Loucy (cell line): ENCODE measurements at regions not wholly inside any gene's neighbourhood (a gene's known extent, or its start where the extent isn't known, plus 50 kb on each side); places are given as distances from the start of the nearest gene placed in this dataset.

Experiments used
- H2AFZ ChIP-seq: fragments of 200-600 bp; sonication (generic); 2 replicates; pipeline ENCODE4 v1.6.0; 2016; ENCODE audit warnings: antibody characterized with exemption, mild to moderate bottlenecking, low read length, moderate library complexity
- H3F3A ChIP-seq: fragments of 200-600 bp; 2 replicates; pipeline ENCODE4 v1.6.0; 2016; ENCODE audit warnings: antibody characterized with exemption, low read depth, mild to moderate bottlenecking
- H3K27me3 ChIP-seq: fragments of 200-600 bp; sonication (generic); 2 replicates; pipeline ENCODE4 v1.6.1; 2014; ENCODE audit warnings: low read length, mild to moderate bottlenecking; ENCODE audit not compliant: insufficient read depth, poor library complexity, severe bottlenecking
- H3K36me3 ChIP-seq: fragments of 200-600 bp; sonication (generic); 2 replicates; pipeline ENCODE4 v1.6.1; 2016; ENCODE audit warnings: low read length; ENCODE audit not compliant: insufficient read depth
- H3K4me1 ChIP-seq: fragments of 200-600 bp; sonication (generic); 2 replicates; pipeline ENCODE4 v1.5.1; 2014; ENCODE audit warnings: low read length, mild to moderate bottlenecking; ENCODE audit not compliant: insufficient read depth, poor library complexity, severe bottlenecking
- H3K4me2 ChIP-seq: fragments of 200-600 bp; sonication (generic); 2 replicates; pipeline ENCODE4 v1.6.0; 2014; ENCODE audit warnings: antibody characterized with exemption, low read length, low read depth, mild to moderate bottlenecking; ENCODE audit not compliant: poor library complexity, severe bottlenecking
- H3K4me3 ChIP-seq: fragments of 200-600 bp; sonication (generic); 2 replicates; pipeline ENCODE4 v1.5.1; 2014; ENCODE audit warnings: low read length, mild to moderate bottlenecking, mixed read lengths; ENCODE audit not compliant: poor library complexity, severe bottlenecking
- H3K79me2 ChIP-seq: fragments of 200-600 bp; sonication (generic); 2 replicates; pipeline ENCODE4 v1.6.1; 2014; ENCODE audit warnings: low read length; ENCODE audit not compliant: insufficient read depth
- H3K9ac ChIP-seq: fragments of 200-600 bp; sonication (generic); 2 replicates; pipeline ENCODE4 v1.6.0; 2014; ENCODE audit warnings: mild to moderate bottlenecking, low read depth, low read length, moderate library complexity; ENCODE audit not compliant: poor library complexity, severe bottlenecking
- H3K9me2 ChIP-seq: fragments of 200-600 bp; sonication (generic); replicated peaks from 2 replicates; pipeline ENCODE4 v1.6.1; 2016; ENCODE audit warnings: low read depth, low read length, mixed read lengths
- H3K9me3 ChIP-seq: fragments of 200-600 bp; sonication (generic); 2 replicates; pipeline ENCODE4 v1.6.1; 2014; ENCODE audit warnings: mild to moderate bottlenecking, antibody characterized with exemption, low read length, low read depth; ENCODE audit not compliant: insufficient read depth
- H4K20me1 ChIP-seq: fragments of 200-600 bp; sonication (generic); 2 replicates; pipeline ENCODE4 v1.6.0; 2014; ENCODE audit warnings: antibody characterized with exemption, low read length, mild to moderate bottlenecking; ENCODE audit not compliant: insufficient read depth, poor library complexity, severe bottlenecking
- CTCF ChIP-seq: fragments of 200-600 bp; sonication (generic); conservative IDR thresholded peaks from 2 replicates; pipeline ENCODE4 v1.5.1; 2014; ENCODE audit warnings: mild to moderate bottlenecking, antibody characterized with exemption, low read length
- EZH2phosphoT487 ChIP-seq: fragments of 200-600 bp; IDR thresholded peaks from 2 replicates; pipeline ENCODE4 v1.6.1; 2018; ENCODE audit warnings: antibody characterized with exemption, mild to moderate bottlenecking, moderate library complexity, borderline replicate concordance

- Histone ChIP-seq H4K20me1 (no peaks in the 10 kb centered on the region), H2AFZ (no peak overlapping the region), H3K9me3 (peaks cover 15% of the 10 kb centered on the region), H3K4me3 (no peak overlapping the region), H3K27me3 (no peaks in the 10 kb centered on the region), H3K4me1 (peaks cover 22% of the 10 kb centered on the region), H3K9me2 (no peaks in the 10 kb centered on the region), H3K79me2 (no peaks in the 10 kb centered on the region), H3K4me2 (no peak overlapping the region), H3K36me3 (no peaks in the 10 kb centered on the region), H3K9ac (no peak overlapping the region), H3F3A (peaks cover 3% of the 10 kb centered on the region; the same call in 1 of the 2 replicates)
- no peak for TF ChIP-seq EZH2phosphoT487
Measured at GRCh38 chr6:119633461-119633860, 283.9 kb upstream of the MAN1A1 start.

GRCh38 chr6:119630561-119631192 is 281.1 kb upstream of the MAN1A1 start:
- H3K79me2 ChIP-seq: no peaks in the 10 kb centered on the region

GRCh38 chr6:119628691-119629594 is 279.4 kb upstream of the MAN1A1 start:
- peaks cover 4% of the 10 kb centered on the region; the same call in 1 of the 2 replicates for H3K9me3 ChIP-seq
- no peaks in the 10 kb centered on the region for H3F3A ChIP-seq
- H3K4me3 ChIP-seq: no peak overlapping the region
- no peak overlapping the region for H3K4me2 ChIP-seq
- H3K9ac ChIP-seq: no peak overlapping the region
- H3K79me2 ChIP-seq: no peaks in the 10 kb centered on the region
- no peaks in the 10 kb centered on the region for H3K27me3 ChIP-seq
- no peaks in the 10 kb centered on the region for H3K9me2 ChIP-seq
- 0 out of 2 replicates have a peak, but pooled peaks have one; percentile 17 for TF ChIP-seq CTCF
- TF ChIP-seq EZH2phosphoT487: no peak
- H2AFZ ChIP-seq: no peak overlapping the region
- H3K36me3 ChIP-seq: no peaks in the 10 kb centered on the region
- H3K4me1 ChIP-seq: peaks cover 3% of the 10 kb centered on the region
- H4K20me1 ChIP-seq: no peaks in the 10 kb centered on the region

More at GRCh38 chr6:119630561-119631192, 281.1 kb upstream of the MAN1A1 start:
- H2AFZ ChIP-seq: no peak overlapping the region
- no peaks in the 10 kb centered on the region for H3K36me3 ChIP-seq
- H4K20me1 ChIP-seq: no peaks in the 10 kb centered on the region
- H3K9me3 ChIP-seq: peaks cover 15% of the 10 kb centered on the region
- H3K4me1 ChIP-seq: peaks cover 3% of the 10 kb centered on the region
- no peaks in the 10 kb centered on the region for H3F3A ChIP-seq
- no peaks in the 10 kb centered on the region for H3K9me2 ChIP-seq
- TF ChIP-seq CTCF (no peak), EZH2phosphoT487 (no peak)
- no peak overlapping the region for H3K4me3 ChIP-seq
- no peak overlapping the region for H3K4me2 ChIP-seq
- no peaks in the 10 kb centered on the region for H3K27me3 ChIP-seq
- H3K9ac ChIP-seq: no peak overlapping the region
